ENCODE measurements at regions not wholly inside any gene's neighbourhood (a gene's known extent, or its start where the extent isn't known, plus 50 kb on each side); places are given as distances from the start of the nearest gene placed in this dataset.

GRCh38 chr1:38258085-38258627 is 211.6 kb upstream of the POU3F1 start:
- TF ChIP-seq CTCF (IDR thresholded peaks at IDR 0.05) (no peak), POLR2A (IDR thresholded peaks at IDR 0.05) (no peak)

Data from breast epithelium (tissue), 3 donors.